BJ (cell line): ENCODE measurements at regions not wholly inside any gene's neighbourhood (a gene's known extent, or its start where the extent isn't known, plus 50 kb on each side); places are given as distances from the start of the nearest gene placed in this dataset.
"Not testable (repeated sequence)": the region's sequence is repeated elsewhere in the genome, so short reads cannot be mapped to it uniquely, and the experiment has no call there.

Source experiments
- CTCF ChIA-PET: fragments of 350-600 bp; formaldehyde crosslinking; extraction: SDS; loops from one replicate; lab custom pipeline; 2021; ENCODE audit warnings: antibody characterized with exemption, inconsistent platforms; lab: Yijun Ruan, JAX
- POLR2A ChIA-PET: fragments of 300-600 bp; sonication (Branson Sonifier 250); formaldehyde crosslinking; extraction: SDS; loops from one replicate; lab custom pipeline; 2021; ENCODE audit warnings: antibody characterized with exemption; lab: Charles Lee
- DNase-seq: peaks from one replicate; pipeline ENCODE4 v3.0.0-alpha.2; 2011; ENCODE audit warnings: low read depth
- H3K27me3 ChIP-seq: 2 replicates; pipeline ENCODE4 v1.6.0; 2011; ENCODE audit warnings: low read length; ENCODE audit not compliant: control insufficient read depth, insufficient read depth
- H3K36me3 ChIP-seq: 2 replicates; pipeline ENCODE4 v1.5.1; 2011; ENCODE audit warnings: low read length; ENCODE audit not compliant: control insufficient read depth, insufficient read depth
- H3K4me3 ChIP-seq: 2 replicates; pipeline ENCODE4 v1.5.1; 2011; ENCODE audit warnings: low read depth, mild to moderate bottlenecking, control low read depth, low read length
- CTCF ChIP-seq: IDR thresholded peaks from 2 replicates; pipeline ENCODE4 v1.5.1; 2011; ENCODE audit warnings: low read depth, mild to moderate bottlenecking, control low read depth, inconsistent platforms, low read length, moderate library complexity; ENCODE audit not compliant: insufficient read depth

- no peak for TF ChIP-seq CTCF
- Histone ChIP-seq H3K36me3 (no peaks in the 10 kb centered on the region), H3K27me3 (no peaks in the 10 kb centered on the region), H3K4me3 (no peak overlapping the region)
- DNase-seq = no peak
- CTCF ChIA-PET = no interaction called here
- POLR2A ChIA-PET = no interaction called here
Observed at GRCh38 chr4:127509155-127509554, 123.6 kb upstream of the INTU start.

- DNase-seq, H3K4me3 ChIP-seq, CTCF ChIA-PET, H3K27me3 ChIP-seq, POLR2A ChIA-PET, H3K36me3 ChIP-seq: not testable (repeated sequence)
Observed at GRCh38 chr4:127512672-127513071, 120.1 kb upstream of the INTU start.

GRCh38 chr4:127515259-127515658 is 117.5 kb upstream of the INTU start:
- H3K4me3 ChIP-seq, POLR2A ChIA-PET, DNase-seq, H3K36me3 ChIP-seq, H3K27me3 ChIP-seq, CTCF ChIA-PET: not testable (repeated sequence)

- no peak for TF ChIP-seq CTCF
- ChIA-PET CTCF (no interaction called here), POLR2A (no interaction called here)
- H3K27me3 ChIP-seq = no peaks in the 10 kb centered on the region
- H3K4me3 ChIP-seq = no peak overlapping the region
- H3K36me3 ChIP-seq = no peaks in the 10 kb centered on the region
- DNase-seq = no peak
Observed at GRCh38 chr4:127518046-127518445, 114.7 kb upstream of the INTU start.

GRCh38 chr4:127521463-127521862 is 111.3 kb upstream of the INTU start:
- no peak for TF ChIP-seq CTCF

GRCh38 chr4:127523369-127523768 is 109.4 kb upstream of the INTU start:
- no peaks in the 10 kb centered on the region for H3K36me3 ChIP-seq
- TF ChIP-seq CTCF = no peak
- ChIA-PET CTCF (no interaction called here), POLR2A (no interaction called here)
- H3K4me3 ChIP-seq = no peak overlapping the region
- no peak for DNase-seq
- H3K27me3 ChIP-seq = no peaks in the 10 kb centered on the region

More at GRCh38 chr4:127521463-127521862, 111.3 kb upstream of the INTU start:
- no peak for DNase-seq
- POLR2A ChIA-PET = no interaction called here
- H3K27me3 ChIP-seq = no peaks in the 10 kb centered on the region
- H3K4me3 ChIP-seq = no peak overlapping the region
- CTCF ChIA-PET = interaction anchor here (1.2 kb wide), 1 partner anchor 14 kb away, joined by 3 read pairs; no protein-coding TSS in a partner anchor
- H3K36me3 ChIP-seq = no peaks in the 10 kb centered on the region
